ENCODE measurements at regions not wholly inside any gene's neighbourhood (a gene's known extent, or its start where the extent isn't known, plus 50 kb on each side); places are given as distances from the start of the nearest gene placed in this dataset.

- no peak for TF ChIP-seq CTCF (conservative IDR thresholded peaks at IDR 0.05)
Measured at GRCh38 chr4:176422001-176422400, 102.2 kb downstream of the SPCS3 start.

More at GRCh38 chr4:176422001-176422400, 102.2 kb downstream of the SPCS3 start:
- Histone ChIP-seq H2AFZ (ENCODE audit: low read length) (no peak overlapping the region), H3K18ac (ENCODE audit: insufficient read length, low read depth, low read length) (no peak overlapping the region), H4K91ac (ENCODE audit: insufficient read length, low read depth, low read length) (no peak overlapping the region), H4K5ac (ENCODE audit: insufficient read length, low read depth, low read length) (no peak overlapping the region), H3K23me2 (ENCODE audit: insufficient read length, low read depth, low read length, poor library complexity, severe bottlenecking) (no peaks in the 10 kb centered on the region), H2BK15ac (ENCODE audit: low read depth, low read length) (no peak overlapping the region), H3K27me3 (ENCODE audit: insufficient read depth, low read length) (no peaks in the 10 kb centered on the region), H3K4me2 (ENCODE audit: insufficient read depth, insufficient read length, low read length) (no peak overlapping the region), H4K20me1 (ENCODE audit: control insufficient read depth, insufficient read depth, insufficient read length) (no peaks in the 10 kb centered on the region), H2BK5ac (ENCODE audit: insufficient read length, low read length) (no peak overlapping the region), H2AK5ac (ENCODE audit: insufficient read length, low read length) (no peak overlapping the region), H3K79me2 (ENCODE audit: insufficient read depth, low read length) (no peaks in the 10 kb centered on the region), H2BK20ac (ENCODE audit: low read depth, low read length, poor library complexity, severe bottlenecking) (no peak overlapping the region), H3K4ac (ENCODE audit: low read depth, low read length) (no peak overlapping the region), H3K14ac (ENCODE audit: insufficient read depth, low read length) (no peak overlapping the region), H3K9me3 (ENCODE audit: control insufficient read depth, low read depth, low read length) (no peaks in the 10 kb centered on the region), H3T11ph (ENCODE audit: low read length) (no peak overlapping the region), H4K8ac (replicated peaks; ENCODE audit: insufficient read length, low read depth, low read length) (no peak overlapping the region), H3K79me1 (ENCODE audit: insufficient read depth, low read depth, low read length, poor library complexity, severe bottlenecking) (no peaks in the 10 kb centered on the region), H3K4me1 (ENCODE audit: insufficient read depth, low read length) (no peaks in the 10 kb centered on the region), H2BK120ac (ENCODE audit: low read depth, low read length, poor library complexity, severe bottlenecking) (no peak overlapping the region), H3K56ac (ENCODE audit: insufficient read length, low read depth, low read length) (no peak overlapping the region), H3K9ac (ENCODE audit: extremely low read depth, insufficient read length, low read length) (no peak overlapping the region), H2BK12ac (ENCODE audit: insufficient read length, low read depth, low read length) (no peak overlapping the region), H3K23ac (ENCODE audit: insufficient read length, low read depth, low read length) (no peak overlapping the region), H3K27ac (ENCODE audit: insufficient read length, low read depth, low read length) (no peak overlapping the region)
- Mint-ChIP-seq H3K9me3 (no peaks in the 10 kb centered on the region), H3K27ac (no peak overlapping the region), H3K36me3 (ENCODE audit: insufficient read depth in 1 of 3, low read depth in 3 of 3) (no peaks in the 10 kb centered on the region), H3K4me3 (no peak overlapping the region), H3K4me1 (peaks cover 5% of the 10 kb centered on the region in 2 experiments), H3K27me3 (ENCODE audit: low read depth) (no peaks in the 10 kb centered on the region)
- no peak for DNase-seq
- WGBS (ENCODE audit: extremely low coverage, insufficient read length, low lambda C conversion rate), result no CpG with 5 or more reads among the region's 1 CpG
